ENCODE measurements at regions not wholly inside any gene's neighbourhood (a gene's known extent, or its start where the extent isn't known, plus 50 kb on each side); places are given as distances from the start of the nearest gene placed in this dataset.

GRCh38 chr18:67608615-67609273 is 92.2 kb upstream of the DSEL start:
- TF ChIP-seq, protein P1, sequence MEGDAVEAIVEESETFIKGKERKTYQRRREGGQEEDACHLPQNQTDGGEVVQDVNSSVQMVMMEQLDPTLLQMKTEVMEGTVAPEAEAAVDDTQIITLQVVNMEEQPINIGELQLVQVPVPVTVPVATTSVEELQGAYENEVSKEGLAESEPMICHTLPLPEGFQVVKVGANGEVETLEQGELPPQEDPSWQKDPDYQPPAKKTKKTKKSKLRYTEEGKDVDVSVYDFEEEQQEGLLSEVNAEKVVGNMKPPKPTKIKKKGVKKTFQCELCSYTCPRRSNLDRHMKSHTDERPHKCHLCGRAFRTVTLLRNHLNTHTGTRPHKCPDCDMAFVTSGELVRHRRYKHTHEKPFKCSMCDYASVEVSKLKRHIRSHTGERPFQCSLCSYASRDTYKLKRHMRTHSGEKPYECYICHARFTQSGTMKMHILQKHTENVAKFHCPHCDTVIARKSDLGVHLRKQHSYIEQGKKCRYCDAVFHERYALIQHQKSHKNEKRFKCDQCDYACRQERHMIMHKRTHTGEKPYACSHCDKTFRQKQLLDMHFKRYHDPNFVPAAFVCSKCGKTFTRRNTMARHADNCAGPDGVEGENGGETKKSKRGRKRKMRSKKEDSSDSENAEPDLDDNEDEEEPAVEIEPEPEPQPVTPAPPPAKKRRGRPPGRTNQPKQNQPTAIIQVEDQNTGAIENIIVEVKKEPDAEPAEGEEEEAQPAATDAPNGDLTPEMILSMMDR (IDR thresholded peaks at IDR 0.05; ENCODE audit: low read length): no peak
- no peak for TF ChIP-seq EZH2 (IDR thresholded peaks at IDR 0.05; ENCODE audit: borderline replicate concordance, low read length)

Measured in OCI-LY1 (cell line).